ENCODE measurements at regions not wholly inside any gene's neighbourhood (a gene's known extent, or its start where the extent isn't known, plus 50 kb on each side); places are given as distances from the start of the nearest gene placed in this dataset.
A peak's percentile ranks its signal among the peaks of the same experiment; 100 is the strongest.
"Not testable (repeated sequence)": the region's sequence is repeated elsewhere in the genome, so short reads cannot be mapped to it uniquely, and the experiment has no call there.

GRCh38 chr4:141311246-141312204, 90.8 kb downstream of the ZNF330 start:
- Histone ChIP-seq H3K36me3 (ENCODE audit: insufficient read depth, low read length) (no peaks in the 10 kb centered on the region), H3K27ac (no peak overlapping the region), H3K9me3 (ENCODE audit: low read depth, low read length) (no peaks in the 10 kb centered on the region), H3K4me3 (no peak overlapping the region), H3K9ac (ENCODE audit: insufficient read length) (no peak overlapping the region)
- TF ChIP-seq EZH2 (IDR thresholded peaks at IDR 0.05) (no peak), FOXP2 (optimal IDR thresholded peaks at IDR 0.05; ENCODE audit: control extremely low read depth, extremely low read length, insufficient read depth) (no peak), POLR2AphosphoS5 (IDR thresholded peaks at IDR 0.05; ENCODE audit: borderline replicate concordance, low read depth, low read length) (no peak)
- no peak for DNase-seq (ENCODE audit: low read depth, low spot score)

- DNase-seq (ENCODE audit: low read depth, low spot score) = no peak
- TF ChIP-seq POLR2AphosphoS5 (IDR thresholded peaks at IDR 0.05; ENCODE audit: borderline replicate concordance, low read depth, low read length) (no peak), FOXP2 (optimal IDR thresholded peaks at IDR 0.05; ENCODE audit: control extremely low read depth, extremely low read length, insufficient read depth) (no peak), EZH2 (IDR thresholded peaks at IDR 0.05) (no peak)
Measured at GRCh38 chr4:141314627-141315026, 93.9 kb downstream of the ZNF330 start.

GRCh38 chr4:141328560-141329173, 108.0 kb downstream of the ZNF330 start:
- Histone ChIP-seq H3K36me3 (ENCODE audit: insufficient read depth, low read length) (no peaks in the 10 kb centered on the region), H3K4me3 (no peak overlapping the region), H3K9ac (ENCODE audit: insufficient read length) (no peak overlapping the region), H3K9me3 (ENCODE audit: low read depth, low read length) (no peaks in the 10 kb centered on the region), H3K27ac (no peak overlapping the region)
- no peak for DNase-seq (ENCODE audit: low read depth, low spot score)
- no peak for TF ChIP-seq EZH2 (IDR thresholded peaks at IDR 0.05)
- no peak for TF ChIP-seq POLR2AphosphoS5 (IDR thresholded peaks at IDR 0.05; ENCODE audit: borderline replicate concordance, low read depth, low read length)
- TF ChIP-seq FOXP2 (optimal IDR thresholded peaks at IDR 0.05; ENCODE audit: control extremely low read depth, extremely low read length, insufficient read depth) = no peak

More at GRCh38 chr4:141314627-141315026, 93.9 kb downstream of the ZNF330 start:
- Histone ChIP-seq H3K27ac (no peak overlapping the region), H3K4me3 (no peak overlapping the region), H3K9ac (ENCODE audit: insufficient read length) (no peak overlapping the region), H3K36me3 (ENCODE audit: insufficient read depth, low read length) (no peaks in the 10 kb centered on the region), H3K9me3 (ENCODE audit: low read depth, low read length) (no peaks in the 10 kb centered on the region)

- Histone ChIP-seq H3K36me3 (ENCODE audit: insufficient read depth, low read length) (no peaks in the 10 kb centered on the region), H3K4me3 (no peak overlapping the region), H3K27ac (no peak overlapping the region), H3K9me3 (ENCODE audit: low read depth, low read length) (no peaks in the 10 kb centered on the region), H3K9ac (ENCODE audit: insufficient read length) (no peak overlapping the region)
- DNase-seq (ENCODE audit: low read depth, low spot score) = peak; percentile 75
- TF ChIP-seq POLR2AphosphoS5 (IDR thresholded peaks at IDR 0.05; ENCODE audit: borderline replicate concordance, low read depth, low read length) (peak; percentile 31; the same call in 1 of the 2 replicates), EZH2 (IDR thresholded peaks at IDR 0.05) (no peak)
Measured at GRCh38 chr4:141329174-141329569, 108.5 kb downstream of the ZNF330 start.

- H3K4me3 ChIP-seq = no peak overlapping the region
- no peak overlapping the region for H3K9ac ChIP-seq (ENCODE audit: insufficient read length)
- DNase-seq (ENCODE audit: low read depth, low spot score) = no peak
- no peak for TF ChIP-seq POLR2AphosphoS5 (IDR thresholded peaks at IDR 0.05; ENCODE audit: borderline replicate concordance, low read depth, low read length)
- TF ChIP-seq EZH2 (IDR thresholded peaks at IDR 0.05) = no peak
- no peak for TF ChIP-seq FOXP2 (optimal IDR thresholded peaks at IDR 0.05; ENCODE audit: control extremely low read depth, extremely low read length, insufficient read depth)
- no peaks in the 10 kb centered on the region for H3K9me3 ChIP-seq (ENCODE audit: low read depth, low read length)
- no peaks in the 10 kb centered on the region for H3K36me3 ChIP-seq (ENCODE audit: insufficient read depth, low read length)
- no peak overlapping the region for H3K27ac ChIP-seq
Measured at GRCh38 chr4:141330616-141331015, 109.9 kb downstream of the ZNF330 start.

- DNase-seq (ENCODE audit: low read depth, low spot score) = no peak
- Histone ChIP-seq H3K27ac (no peak overlapping the region), H3K36me3 (ENCODE audit: insufficient read depth, low read length) (no peaks in the 10 kb centered on the region), H3K9me3 (ENCODE audit: low read depth, low read length) (no peaks in the 10 kb centered on the region), H3K4me3 (no peak overlapping the region), H3K9ac (ENCODE audit: insufficient read length) (no peak overlapping the region)
- TF ChIP-seq EZH2 (IDR thresholded peaks at IDR 0.05) = no peak
- no peak for TF ChIP-seq FOXP2 (optimal IDR thresholded peaks at IDR 0.05; ENCODE audit: control extremely low read depth, extremely low read length, insufficient read depth)
- TF ChIP-seq POLR2AphosphoS5 (IDR thresholded peaks at IDR 0.05; ENCODE audit: borderline replicate concordance, low read depth, low read length) = no peak
Measured at GRCh38 chr4:141331534-141332358, 111.1 kb downstream of the ZNF330 start.

- not testable (repeated sequence) for H3K9ac ChIP-seq (ENCODE audit: insufficient read length); H3K27ac ChIP-seq; H3K4me3 ChIP-seq; H3K36me3 ChIP-seq (ENCODE audit: insufficient read depth, low read length); DNase-seq (ENCODE audit: low read depth, low spot score); H3K9me3 ChIP-seq (ENCODE audit: low read depth, low read length)
Measured at GRCh38 chr4:141332359-141333181, 111.9 kb downstream of the ZNF330 start.

DNA sequence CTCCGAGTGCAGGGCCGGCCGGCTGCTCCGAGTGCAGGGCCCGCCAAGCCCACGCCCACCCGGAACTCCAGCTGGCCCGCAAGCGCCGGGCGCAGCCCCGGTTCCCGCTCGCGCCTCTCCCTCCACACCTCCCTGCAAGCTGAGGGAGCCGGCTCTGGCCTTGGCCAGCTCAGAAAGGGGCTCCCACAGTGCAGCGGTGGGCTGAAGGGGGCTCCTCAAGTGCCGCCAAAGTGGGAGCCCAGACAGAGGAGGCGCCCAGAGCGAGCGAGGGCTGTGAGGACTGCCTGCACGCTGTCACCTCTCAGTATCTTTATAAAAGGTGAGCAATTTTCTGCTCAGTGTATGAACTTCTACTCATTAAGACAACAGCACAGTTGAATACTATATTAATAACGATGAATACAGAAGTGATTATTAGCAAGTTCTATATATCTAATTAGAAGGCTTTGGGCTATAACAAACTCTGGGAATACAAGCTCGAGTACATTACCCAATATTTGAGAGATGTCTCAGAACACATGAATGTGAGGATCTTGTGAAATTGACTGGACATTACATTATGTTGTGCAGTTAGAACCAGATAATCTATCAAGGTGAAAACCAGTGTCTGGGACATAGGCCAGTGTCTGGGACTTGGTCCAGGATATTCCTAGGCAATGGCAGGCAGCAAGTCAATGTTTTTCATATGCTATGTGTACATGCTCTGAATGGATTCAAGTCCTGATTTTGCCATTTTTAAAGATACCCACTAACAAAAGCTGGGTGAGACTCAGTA, 112.9 kb downstream of the ZNF330 start:
- not testable (repeated sequence) for DNase-seq (ENCODE audit: low read depth, low spot score); H3K27ac ChIP-seq; H3K9ac ChIP-seq (ENCODE audit: insufficient read length); H3K9me3 ChIP-seq (ENCODE audit: low read depth, low read length); H3K4me3 ChIP-seq; H3K36me3 ChIP-seq (ENCODE audit: insufficient read depth, low read length)

All from SK-N-MC (cell line).